Endometrium (tissue), 2 donors: ENCODE measurements at regions not wholly inside any gene's neighbourhood (a gene's known extent, or its start where the extent isn't known, plus 50 kb on each side); places are given as distances from the start of the nearest gene placed in this dataset.

Source experiments
- FAIRE-seq: peaks from 2 replicates; lab custom pipeline; 2012; peaks lifted over from hg19 to GRCh38; lab: Jason Lieb, UNC
- donor health status: control.
- donor health status: control.

- FAIRE-seq = no peak
Measured at GRCh38 chr3:3560591-3561311, 238.5 kb upstream of the LRRN1 start.

DNA sequence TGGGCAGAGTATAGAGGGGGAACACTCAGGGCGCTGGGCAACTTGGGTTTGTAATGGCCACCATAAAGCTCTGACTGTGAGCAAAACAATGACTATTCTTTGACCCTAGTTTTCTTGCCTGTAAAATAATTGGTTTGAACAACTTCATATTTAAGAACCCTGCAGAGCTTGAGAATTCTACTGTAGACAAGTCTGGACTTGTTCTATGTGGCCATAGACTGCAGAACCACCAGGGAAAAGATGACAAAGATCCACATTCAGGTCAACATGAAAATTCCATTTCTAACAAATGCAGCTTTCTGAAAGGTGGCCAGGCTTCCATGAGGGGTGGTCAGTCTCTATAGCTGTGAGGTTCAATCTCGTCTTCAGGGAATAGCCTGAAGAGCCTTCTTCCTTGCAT, 239.4 kb upstream of the LRRN1 start:
- FAIRE-seq = no peak

DNA sequence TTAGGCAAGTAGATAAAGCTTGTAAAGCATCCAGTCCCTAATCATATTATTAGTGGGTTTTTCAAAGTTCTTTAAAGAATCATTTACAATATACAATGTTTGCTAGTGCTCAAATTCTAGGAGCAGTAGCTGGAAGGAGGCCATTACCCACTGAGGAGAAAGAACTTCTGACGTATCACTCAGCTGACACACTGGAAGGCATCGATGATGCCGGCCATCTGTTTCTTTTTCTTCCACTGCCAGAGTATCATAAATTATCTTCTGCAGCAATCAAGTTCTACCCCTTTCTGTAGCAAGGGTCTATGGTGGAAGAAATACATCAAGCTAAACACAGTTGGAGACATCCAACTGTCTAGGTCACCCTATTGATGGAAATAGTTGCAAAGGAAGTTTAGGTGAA, 243.2 kb upstream of the LRRN1 start:
- FAIRE-seq = no peak

DNA sequence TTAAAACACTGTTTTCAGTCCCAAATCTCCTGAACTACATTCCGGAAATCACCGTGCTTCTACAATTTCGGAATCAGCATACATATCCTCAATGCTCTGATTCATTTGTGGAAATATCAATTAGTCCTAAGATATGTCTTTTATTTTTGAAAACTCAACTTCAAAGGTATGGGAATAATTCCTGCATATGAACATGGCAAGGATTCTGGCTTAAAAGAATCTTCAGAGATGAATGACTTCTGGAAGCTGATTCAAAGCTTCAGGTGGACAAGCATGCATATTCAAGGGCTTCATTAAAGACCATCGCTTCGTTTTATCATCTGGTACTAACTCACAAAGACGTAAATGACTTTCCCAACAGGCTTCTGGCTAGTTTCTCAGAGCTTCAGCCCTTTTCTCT, 246.0 kb upstream of the LRRN1 start:
- FAIRE-seq = no peak

DNA sequence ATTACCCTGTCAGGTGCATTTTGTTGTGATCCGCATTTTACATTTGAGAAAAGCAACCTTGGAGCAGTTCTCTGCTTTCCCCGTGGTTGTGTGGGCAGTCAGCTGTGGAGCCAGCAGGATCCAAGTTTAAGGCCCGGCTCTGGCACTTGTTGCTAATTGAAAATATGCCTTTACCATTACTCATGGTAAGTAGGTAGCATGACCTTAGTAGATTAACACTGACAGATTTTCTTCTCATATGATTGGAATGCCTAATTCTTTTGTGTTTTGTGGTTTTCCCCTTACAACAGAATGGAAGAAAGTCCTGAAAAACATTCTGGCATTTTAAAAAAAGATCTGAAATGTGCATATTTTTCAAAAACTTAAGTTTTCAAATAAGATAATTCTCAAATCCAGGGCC, 246.5 kb upstream of the LRRN1 start:
- no peak for FAIRE-seq

GRCh38 chr3:3551981-3552380, 247.2 kb upstream of the LRRN1 start:
- no peak for FAIRE-seq

DNA sequence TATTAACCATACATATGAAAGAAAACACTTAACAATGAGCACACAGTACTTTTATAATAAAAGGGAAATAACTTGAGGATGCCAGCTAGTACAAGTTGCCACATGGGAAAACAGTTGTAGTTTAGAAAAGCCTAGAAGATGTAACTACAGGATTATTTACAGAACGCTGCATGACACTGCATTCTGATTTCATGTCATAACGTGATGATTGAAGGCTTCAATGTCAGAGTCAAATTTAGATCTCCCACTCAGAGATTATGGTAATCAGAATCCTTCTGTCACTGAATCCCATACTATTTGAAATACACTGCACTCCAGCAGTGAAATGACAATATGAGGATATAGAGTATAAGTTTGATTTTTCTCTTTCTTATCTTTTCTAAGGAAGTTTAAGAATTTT, 253.9 kb upstream of the LRRN1 start:
- FAIRE-seq = no peak

- no peak for FAIRE-seq
Measured at GRCh38 chr3:3538451-3538850, 260.8 kb upstream of the LRRN1 start.

DNA sequence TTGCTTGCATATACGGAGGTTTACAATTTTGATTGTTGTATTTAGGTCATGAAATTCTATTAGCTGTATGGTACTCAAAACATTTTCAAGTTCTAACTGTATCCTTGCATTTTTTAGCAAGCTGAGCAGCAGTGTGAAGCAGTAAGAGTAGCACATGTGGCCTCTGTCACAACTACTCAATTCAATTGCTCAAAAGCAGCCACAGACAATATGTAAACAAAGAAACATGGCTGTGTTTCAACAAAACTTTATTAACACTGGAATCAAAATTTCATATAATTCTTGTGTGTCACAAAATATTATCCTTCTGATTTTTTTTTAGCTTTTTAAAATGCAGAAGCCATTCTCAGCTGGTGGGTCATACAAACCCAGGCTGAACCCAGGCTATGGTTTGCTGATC, 266.7 kb upstream of the LRRN1 start:
- FAIRE-seq = no peak

- FAIRE-seq = no peak
Measured at GRCh38 chr3:3531476-3531875, 267.8 kb upstream of the LRRN1 start.

DNA sequence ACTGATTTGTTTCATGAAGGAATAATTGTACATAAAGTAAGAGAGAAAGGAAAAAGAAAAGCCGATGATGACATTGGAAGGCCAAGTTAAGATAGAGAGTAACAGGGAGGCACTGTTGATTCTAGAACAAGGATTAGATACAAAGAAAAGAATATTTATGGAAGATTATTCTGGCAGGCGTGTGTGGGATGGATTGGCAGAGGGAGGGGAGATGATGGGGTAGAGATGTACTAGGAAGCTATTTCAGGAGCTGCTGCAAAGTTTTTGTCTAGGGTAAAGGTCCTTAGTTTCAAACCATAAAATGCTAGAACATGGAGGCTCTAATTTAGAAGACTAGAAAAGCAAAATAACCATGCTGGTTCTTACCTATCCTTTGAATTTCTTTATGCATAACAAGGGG, 280.0 kb upstream of the LRRN1 start:
- FAIRE-seq = no peak

GRCh38 chr3:3516996-3517395, 282.2 kb upstream of the LRRN1 start:
- no peak for FAIRE-seq

DNA sequence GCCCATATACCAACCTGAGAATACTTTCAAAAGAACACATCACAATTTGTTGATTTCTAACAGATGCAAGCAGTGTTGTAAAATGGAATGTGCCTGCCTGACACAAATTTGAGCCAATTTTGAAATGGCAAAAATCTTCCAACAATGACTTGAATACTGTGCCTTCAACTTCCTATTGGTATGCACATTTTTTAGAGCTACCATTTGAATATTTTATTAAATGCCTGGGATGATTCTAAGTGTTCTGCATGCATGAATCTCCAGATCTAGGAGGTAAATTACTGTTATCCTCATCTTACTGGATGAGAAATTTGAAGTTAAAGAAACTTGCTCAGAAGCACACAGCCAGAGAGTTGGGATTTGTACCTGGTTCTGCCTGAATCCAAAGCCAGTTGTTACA, 282.8 kb upstream of the LRRN1 start:
- FAIRE-seq = no peak

DNA sequence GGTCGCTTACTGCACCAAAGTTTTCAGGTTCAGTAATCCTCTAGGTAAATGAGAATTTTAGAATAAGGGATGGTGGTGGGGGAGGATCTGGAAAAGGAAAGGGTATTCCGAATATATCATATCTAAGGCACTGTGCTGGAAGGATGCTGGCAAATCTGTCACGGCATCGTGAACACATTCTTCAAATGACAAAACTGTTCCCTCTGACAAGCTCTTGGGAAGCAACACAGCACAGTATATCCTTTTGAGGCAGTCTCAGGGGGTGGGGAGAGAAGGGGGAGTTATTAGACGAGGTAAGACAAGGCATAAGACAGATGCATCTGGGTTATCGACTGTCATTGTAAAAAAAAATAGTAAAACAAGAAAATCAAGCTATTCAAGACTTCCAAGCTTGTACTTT, 289.6 kb upstream of the LRRN1 start:
- no peak for FAIRE-seq

GRCh38 chr3:3504686-3505085, 294.5 kb upstream of the LRRN1 start:
- FAIRE-seq = no peak

- no peak for FAIRE-seq
Measured at GRCh38 chr3:3503411-3503810, 295.8 kb upstream of the LRRN1 start.

GRCh38 chr3:3499987-3500386, 299.2 kb upstream of the LRRN1 start:
- no peak for FAIRE-seq

DNA sequence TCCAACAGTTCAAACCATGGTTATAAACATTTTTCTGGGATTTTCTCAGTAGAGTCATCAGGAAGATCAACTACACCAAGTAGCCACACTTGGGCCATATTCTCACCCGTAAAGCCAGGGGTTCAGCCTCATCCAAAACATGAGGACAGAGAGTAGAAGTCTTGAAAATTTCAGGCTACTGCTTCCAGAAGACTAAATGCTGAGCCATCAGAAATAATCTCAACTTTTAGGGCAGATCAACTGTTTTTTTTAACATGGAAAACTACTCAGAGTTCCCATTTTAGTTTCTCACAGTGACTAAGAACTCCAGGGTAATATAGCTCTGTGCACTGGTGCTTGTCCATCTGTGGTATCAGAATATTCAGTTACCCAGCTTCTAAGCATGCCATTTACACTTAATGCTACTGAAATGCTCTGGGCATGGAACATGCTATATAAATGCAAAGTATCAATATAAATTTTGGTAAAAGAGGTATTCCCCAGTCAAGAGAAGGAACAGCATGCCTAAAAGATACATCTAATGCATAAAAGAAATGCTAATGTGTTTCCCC, 300.1 kb upstream of the LRRN1 start:
- no peak for FAIRE-seq

DNA sequence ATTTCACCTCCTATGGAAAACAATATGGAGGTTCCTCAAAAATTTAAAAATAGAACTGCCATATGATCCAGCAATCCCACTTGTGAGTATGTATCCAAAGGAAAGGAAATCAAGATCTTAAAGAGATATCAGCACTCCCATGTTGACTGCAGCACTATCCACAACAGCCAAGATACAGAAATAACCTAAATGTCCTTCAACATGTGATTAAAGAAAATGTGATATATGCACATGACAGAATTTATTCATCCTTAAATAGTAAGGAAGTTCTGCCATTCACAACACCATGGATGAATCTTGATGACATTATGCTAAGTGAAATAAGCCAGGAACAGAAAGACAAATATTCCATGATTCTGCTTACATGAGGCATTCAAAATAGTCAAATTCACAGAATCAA, 303.6 kb upstream of the LRRN1 start:
- FAIRE-seq = no peak

- no peak for FAIRE-seq
Measured at GRCh38 chr3:3476669-3477068, 297.2 kb upstream of the CRBN start.

- FAIRE-seq = no peak
Measured at GRCh38 chr3:3468596-3468995, 289.1 kb upstream of the CRBN start.

DNA sequence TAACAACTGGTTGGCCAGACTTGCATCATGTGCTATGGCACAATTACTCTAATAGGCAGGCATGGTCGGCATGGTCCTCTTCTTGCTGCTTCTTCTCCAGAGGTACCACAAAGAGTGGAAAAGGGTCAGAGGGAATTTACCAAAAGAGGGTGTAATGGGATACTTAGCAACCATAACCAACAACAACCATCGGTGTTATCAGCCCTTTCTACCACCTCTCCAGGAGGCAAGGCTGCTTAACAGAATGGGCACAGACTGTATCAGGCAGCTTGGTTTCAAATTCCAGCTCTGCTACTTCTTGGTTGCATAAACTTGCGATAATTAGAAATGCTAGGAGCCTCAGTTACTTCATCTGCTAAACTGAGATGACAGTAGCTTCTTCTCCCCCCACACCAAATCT, 284.6 kb upstream of the CRBN start:
- FAIRE-seq = no peak

GRCh38 chr3:3461317-3461716, 281.8 kb upstream of the CRBN start:
- no peak for FAIRE-seq

- no peak for FAIRE-seq
Measured at GRCh38 chr3:3448468-3448867, 269.0 kb upstream of the CRBN start.

- FAIRE-seq = no peak
Measured at GRCh38 chr3:3447641-3448040, 268.1 kb upstream of the CRBN start.
